ENCODE measurements at regions not wholly inside any gene's neighbourhood (a gene's known extent, or its start where the extent isn't known, plus 50 kb on each side); places are given as distances from the start of the nearest gene placed in this dataset.

DNA sequence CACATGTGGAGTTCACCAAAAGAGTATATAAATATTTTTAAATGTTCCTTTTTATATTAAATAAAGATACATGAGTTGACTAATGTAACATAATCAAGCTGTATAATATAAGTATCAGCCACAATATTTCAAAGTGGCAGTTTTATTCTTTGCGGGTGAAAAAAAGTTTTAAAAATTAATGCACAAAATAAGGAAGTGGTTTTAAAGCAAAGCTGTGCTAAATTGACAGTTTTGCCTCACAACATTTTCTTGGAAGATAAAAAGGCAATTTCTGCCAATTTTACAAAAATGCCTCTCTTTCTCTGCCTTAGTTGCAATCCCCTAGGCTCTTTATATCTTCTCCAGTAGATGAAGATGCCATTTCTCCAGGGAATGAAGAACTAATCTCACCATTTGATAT lies 719.1 kb downstream of the C12orf50 start:
- TF ChIP-seq, protein P1, sequence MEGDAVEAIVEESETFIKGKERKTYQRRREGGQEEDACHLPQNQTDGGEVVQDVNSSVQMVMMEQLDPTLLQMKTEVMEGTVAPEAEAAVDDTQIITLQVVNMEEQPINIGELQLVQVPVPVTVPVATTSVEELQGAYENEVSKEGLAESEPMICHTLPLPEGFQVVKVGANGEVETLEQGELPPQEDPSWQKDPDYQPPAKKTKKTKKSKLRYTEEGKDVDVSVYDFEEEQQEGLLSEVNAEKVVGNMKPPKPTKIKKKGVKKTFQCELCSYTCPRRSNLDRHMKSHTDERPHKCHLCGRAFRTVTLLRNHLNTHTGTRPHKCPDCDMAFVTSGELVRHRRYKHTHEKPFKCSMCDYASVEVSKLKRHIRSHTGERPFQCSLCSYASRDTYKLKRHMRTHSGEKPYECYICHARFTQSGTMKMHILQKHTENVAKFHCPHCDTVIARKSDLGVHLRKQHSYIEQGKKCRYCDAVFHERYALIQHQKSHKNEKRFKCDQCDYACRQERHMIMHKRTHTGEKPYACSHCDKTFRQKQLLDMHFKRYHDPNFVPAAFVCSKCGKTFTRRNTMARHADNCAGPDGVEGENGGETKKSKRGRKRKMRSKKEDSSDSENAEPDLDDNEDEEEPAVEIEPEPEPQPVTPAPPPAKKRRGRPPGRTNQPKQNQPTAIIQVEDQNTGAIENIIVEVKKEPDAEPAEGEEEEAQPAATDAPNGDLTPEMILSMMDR (IDR thresholded peaks at IDR 0.05; ENCODE audit: poor library complexity, severe bottlenecking): no peak
- TF ChIP-seq EZH2 (IDR thresholded peaks at IDR 0.05; ENCODE audit: borderline replicate concordance, insufficient read depth, low read length, poor library complexity, severe bottlenecking): no peak
- no peak for TF ChIP-seq EP300 (conservative IDR thresholded peaks at IDR 0.05; ENCODE audit: poor library complexity, severe bottlenecking)

Data from neural cell (in vitro differentiated cells).